Fibroblast of pulmonary artery (primary cell): ENCODE measurements at regions not wholly inside any gene's neighbourhood (a gene's known extent, or its start where the extent isn't known, plus 50 kb on each side); places are given as distances from the start of the nearest gene placed in this dataset.
"Not testable (repeated sequence)": the region's sequence is repeated elsewhere in the genome, so short reads cannot be mapped to it uniquely, and the experiment has no call there.

Experiments used
- DNase-seq: peaks from one replicate; pipeline ENCODE4 v3.0.0-alpha.2; 2010; ENCODE audit warnings: low read depth
- H3K4me3 ChIP-seq: replicated peaks from 2 replicates; pipeline ENCODE4 v1.5.1; 2011; ENCODE audit warnings: low read depth, mild to moderate bottlenecking, control low read depth, low read length, moderate library complexity
- CTCF ChIP-seq: IDR thresholded peaks from 2 replicates; pipeline ENCODE4 v1.5.1; 2011; ENCODE audit warnings: mild to moderate bottlenecking, control low read depth, low read length, inconsistent platforms; ENCODE audit errors: missing control alignments

- no peak for DNase-seq
- TF ChIP-seq CTCF = no peak
- H3K4me3 ChIP-seq = no peak overlapping the region
These were observed 589.8 kb downstream of the DMRTA1 start for GRCh38 chr9:23036416-23036815.

GRCh38 chr9:23039402-23039801, 592.8 kb downstream of the DMRTA1 start:
- no peak overlapping the region for H3K4me3 ChIP-seq
- no peak for DNase-seq
- no peak for TF ChIP-seq CTCF

- no peak for TF ChIP-seq CTCF
- DNase-seq = no peak
These were observed 594.8 kb downstream of the DMRTA1 start for GRCh38 chr9:23041466-23041865.

GRCh38 chr9:23044549-23044948, 597.9 kb downstream of the DMRTA1 start:
- no peak overlapping the region for H3K4me3 ChIP-seq
- DNase-seq = peak; percentile 2
- TF ChIP-seq CTCF = no peak

More at GRCh38 chr9:23041466-23041865, 594.8 kb downstream of the DMRTA1 start:
- no peak overlapping the region for H3K4me3 ChIP-seq

- DNase-seq, H3K4me3 ChIP-seq: not testable (repeated sequence)
These were observed 599.4 kb downstream of the DMRTA1 start for GRCh38 chr9:23046026-23046425.

GRCh38 chr9:23050548-23050947, 603.9 kb downstream of the DMRTA1 start:
- DNase-seq = no peak
- TF ChIP-seq CTCF = no peak

GRCh38 chr9:23073136-23073535, 626.5 kb downstream of the DMRTA1 start:
- no peak for TF ChIP-seq CTCF
- no peak for DNase-seq
- no peak overlapping the region for H3K4me3 ChIP-seq

More at GRCh38 chr9:23050548-23050947, 603.9 kb downstream of the DMRTA1 start:
- H3K4me3 ChIP-seq = no peak overlapping the region
